Suprapubic skin (tissue), 3 donors: ENCODE measurements at regions not wholly inside any gene's neighbourhood (a gene's known extent, or its start where the extent isn't known, plus 50 kb on each side); places are given as distances from the start of the nearest gene placed in this dataset.

Experiments
- CTCF ChIP-seq, 2 donors: fragments of 200-600 bp in 1 of 2; fragments of 450-650 bp in 1 of 2; sonication (generic) in 1 of 2; IDR thresholded peaks; one replicate each; pipeline ENCODE4 v1.5.1; 2016 to 2019; ENCODE audit warnings: antibody characterized with exemption in 2 of 2, mild to moderate bottlenecking in 1 of 2, moderate library complexity in 1 of 2
- POLR2A ChIP-seq, 2 donors: fragments of 450-650 bp; IDR thresholded peaks; one replicate each; pipeline ENCODE4 v1.6.1; 2017; ENCODE audit warnings: antibody characterized with exemption in 2 of 2, mild to moderate bottlenecking in 2 of 2, moderate library complexity in 2 of 2

GRCh38 chr6:126553854-126554253 lies 213.9 kb downstream of the CENPW start:
- TF ChIP-seq CTCF (IDR thresholded peaks at IDR 0.05) = no peak
- no peak for TF ChIP-seq POLR2A (IDR thresholded peaks at IDR 0.05)
